ENCODE measurements at regions not wholly inside any gene's neighbourhood (a gene's known extent, or its start where the extent isn't known, plus 50 kb on each side); places are given as distances from the start of the nearest gene placed in this dataset.

DNA sequence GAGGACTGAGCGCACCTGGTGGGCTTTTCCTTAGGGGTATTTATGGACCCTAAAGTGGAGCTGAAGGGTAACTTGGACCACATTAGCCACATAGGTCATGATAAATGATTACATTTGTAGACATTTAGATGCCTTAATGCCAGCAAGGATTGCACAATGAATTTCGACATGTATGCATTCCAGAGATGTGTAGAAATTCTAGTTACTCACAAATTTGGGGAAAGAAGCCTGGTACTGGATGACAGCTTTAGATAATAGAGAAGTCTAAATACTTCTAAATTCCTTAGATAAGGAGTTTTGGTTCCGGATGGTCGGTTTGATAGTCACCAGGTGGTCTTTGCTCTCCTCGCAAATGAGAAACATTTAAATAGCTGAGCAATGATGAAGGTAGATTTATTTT, 609.5 kb upstream of the PRKX start:
- no peak for DNase-seq
- intact Hi-C loops (cut with DNase I) = no loop called here
- WGBS, 4 donors = 70 to 73% (median 71%) methylated on average over 4 to 5 of the region's 5 CpGs
- H3K4me3 ChIP-seq = no peak overlapping the region
- H3K4me1 ChIP-seq (replicated peaks in 1 of 2) = no peaks in the 10 kb centered on the region
- H3K27me3 ChIP-seq = no peaks in the 10 kb centered on the region
- TF ChIP-seq CTCF (IDR thresholded peaks at IDR 0.05) (no peak), POLR2A (IDR thresholded peaks at IDR 0.05) (no peak)
- no peaks in the 10 kb centered on the region for H3K36me3 ChIP-seq (replicated peaks in 1 of 2)
- no peak overlapping the region for H3K27ac ChIP-seq
- H3K9me3 ChIP-seq (replicated peaks in 1 of 3) = no peaks in the 10 kb centered on the region

- H3K36me3 ChIP-seq (replicated peaks in 1 of 2) = no peaks in the 10 kb centered on the region
- no peak for DNase-seq
- H3K9me3 ChIP-seq (replicated peaks in 1 of 3) = no peaks in the 10 kb centered on the region
- intact Hi-C loops (cut with DNase I) = no loop called here
- H3K4me3 ChIP-seq = no peak overlapping the region
- WGBS, 4 donors = 58 to 62% (median 59%) methylated on average over 9 of the region's 9 CpGs
- no peak for TF ChIP-seq CTCF (IDR thresholded peaks at IDR 0.05)
- no peak for TF ChIP-seq POLR2A (IDR thresholded peaks at IDR 0.05)
- H3K27ac ChIP-seq = no peak overlapping the region
- no peaks in the 10 kb centered on the region for H3K4me1 ChIP-seq (replicated peaks in 1 of 2)
- H3K27me3 ChIP-seq = no peaks in the 10 kb centered on the region
Observed at GRCh38 chrX:4320436-4320947, 607.0 kb upstream of the PRKX start.

DNA sequence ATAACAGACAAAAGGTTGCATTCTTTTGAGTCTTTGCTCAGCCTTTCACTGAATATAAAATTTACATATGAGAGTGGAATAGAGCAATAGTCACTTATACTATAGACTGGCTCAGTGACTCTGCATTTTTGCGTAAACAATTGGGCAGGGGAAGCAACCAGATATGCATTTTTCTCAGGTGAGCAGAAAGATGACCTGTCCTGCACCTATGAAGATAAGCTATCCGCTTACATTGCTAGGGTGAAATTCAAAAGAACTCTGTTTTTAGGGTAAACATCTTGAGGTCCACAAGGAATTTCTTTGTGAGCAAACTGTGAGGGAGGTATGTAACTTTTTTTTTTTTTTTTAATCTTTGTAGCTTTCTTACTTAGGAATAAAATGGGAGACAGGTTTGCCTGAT, 602.4 kb upstream of the PRKX start:
- Histone ChIP-seq H3K4me3 (no peak overlapping the region), H3K4me1 (replicated peaks in 1 of 2) (no peaks in the 10 kb centered on the region), H3K27me3 (no peaks in the 10 kb centered on the region), H3K9me3 (replicated peaks in 1 of 3) (no peaks in the 10 kb centered on the region), H3K36me3 (replicated peaks in 1 of 2) (no peaks in the 10 kb centered on the region), H3K27ac (no peak overlapping the region)
- intact Hi-C loops (cut with DNase I) = no loop called here
- 69 to 90% (median 85%) methylated on average over 1 to 2 of the region's 2 CpGs for WGBS, 4 donors
- TF ChIP-seq CTCF (IDR thresholded peaks at IDR 0.05) (no peak), POLR2A (IDR thresholded peaks at IDR 0.05) (no peak)
- no peak for DNase-seq

DNA sequence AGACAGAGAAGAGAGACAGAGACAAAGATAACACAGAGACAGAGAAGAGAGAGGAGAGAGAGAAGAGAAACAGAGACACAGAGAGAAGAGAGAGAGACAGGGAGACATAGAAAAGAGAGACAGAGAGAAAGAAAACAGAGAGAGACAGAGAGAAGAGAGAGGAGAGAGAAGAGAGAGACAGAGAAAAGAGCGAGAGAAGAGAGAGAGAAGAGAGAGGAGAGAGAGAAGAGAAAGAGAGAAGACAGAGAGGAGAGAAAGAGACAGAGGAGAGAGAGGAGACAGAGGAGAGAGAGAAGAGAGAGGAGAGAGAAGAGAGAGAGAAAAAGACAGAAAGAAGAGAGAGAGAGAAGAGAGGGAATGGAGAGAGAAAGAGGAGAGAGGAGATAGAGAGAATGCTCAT, 601.1 kb upstream of the PRKX start:
- Histone ChIP-seq H3K27ac (no peak overlapping the region), H3K4me3 (no peak overlapping the region), H3K4me1 (replicated peaks in 1 of 2) (no peaks in the 10 kb centered on the region), H3K9me3 (replicated peaks in 1 of 3) (no peaks in the 10 kb centered on the region), H3K36me3 (replicated peaks in 1 of 2) (no peaks in the 10 kb centered on the region), H3K27me3 (no peaks in the 10 kb centered on the region)
- DNase-seq = no peak
- 83 to 100% (median 91%) methylated on average over 1 of the region's 1 CpG for WGBS, 4 donors
- intact Hi-C loops (cut with DNase I) = no loop called here
- TF ChIP-seq CTCF (IDR thresholded peaks at IDR 0.05) = no peak
